SU-DHL-6 (cell line): ENCODE measurements at regions not wholly inside any gene's neighbourhood (a gene's known extent, or its start where the extent isn't known, plus 50 kb on each side); places are given as distances from the start of the nearest gene placed in this dataset.

Source experiments
- EZH2phosphoT487 ChIP-seq: fragments of 200-600 bp; sonication (generic), shearing (Covaris generic); conservative IDR thresholded peaks from 2 replicates; pipeline ENCODE4 v1.6.1; 2018; ENCODE audit warnings: mild to moderate bottlenecking, antibody characterized with exemption, low read length, moderate library complexity, mixed read lengths
- TF ChIP-seq, protein P1 (sequence below): fragments of 200-600 bp; sonication (generic); IDR thresholded peaks from one replicate; pipeline ENCODE4 v1.5.1; 2017; ENCODE audit warnings: antibody characterized with exemption, mild to moderate bottlenecking, low read length, moderate library complexity; ENCODE audit not compliant: insufficient read depth, poor library complexity, severe bottlenecking

DNA sequence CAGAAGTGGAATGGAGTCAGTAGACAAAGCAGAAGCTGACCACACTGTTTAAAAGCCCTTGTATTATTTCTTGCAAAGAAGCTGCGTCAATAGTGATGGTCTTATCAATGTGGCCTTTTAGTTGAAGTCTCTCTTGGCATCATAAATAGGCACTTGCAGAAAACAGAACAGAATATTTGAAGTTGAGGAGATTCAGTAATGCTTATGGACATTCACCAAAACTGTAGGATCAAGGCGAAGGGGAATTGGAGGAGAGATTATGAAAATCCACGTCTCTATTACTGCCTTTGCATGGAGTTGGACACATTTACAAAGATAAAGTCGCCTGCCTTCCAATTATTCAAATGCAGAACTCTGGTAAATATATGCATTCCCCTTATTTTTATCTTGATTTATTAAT is 1482.8 kb downstream of the EFNB2 start:
- TF ChIP-seq, protein P1, sequence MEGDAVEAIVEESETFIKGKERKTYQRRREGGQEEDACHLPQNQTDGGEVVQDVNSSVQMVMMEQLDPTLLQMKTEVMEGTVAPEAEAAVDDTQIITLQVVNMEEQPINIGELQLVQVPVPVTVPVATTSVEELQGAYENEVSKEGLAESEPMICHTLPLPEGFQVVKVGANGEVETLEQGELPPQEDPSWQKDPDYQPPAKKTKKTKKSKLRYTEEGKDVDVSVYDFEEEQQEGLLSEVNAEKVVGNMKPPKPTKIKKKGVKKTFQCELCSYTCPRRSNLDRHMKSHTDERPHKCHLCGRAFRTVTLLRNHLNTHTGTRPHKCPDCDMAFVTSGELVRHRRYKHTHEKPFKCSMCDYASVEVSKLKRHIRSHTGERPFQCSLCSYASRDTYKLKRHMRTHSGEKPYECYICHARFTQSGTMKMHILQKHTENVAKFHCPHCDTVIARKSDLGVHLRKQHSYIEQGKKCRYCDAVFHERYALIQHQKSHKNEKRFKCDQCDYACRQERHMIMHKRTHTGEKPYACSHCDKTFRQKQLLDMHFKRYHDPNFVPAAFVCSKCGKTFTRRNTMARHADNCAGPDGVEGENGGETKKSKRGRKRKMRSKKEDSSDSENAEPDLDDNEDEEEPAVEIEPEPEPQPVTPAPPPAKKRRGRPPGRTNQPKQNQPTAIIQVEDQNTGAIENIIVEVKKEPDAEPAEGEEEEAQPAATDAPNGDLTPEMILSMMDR: no peak
- TF ChIP-seq EZH2phosphoT487: no peak
